Panc1 (cell line): ENCODE measurements at regions not wholly inside any gene's neighbourhood (a gene's known extent, or its start where the extent isn't known, plus 50 kb on each side); places are given as distances from the start of the nearest gene placed in this dataset.

Experiments
- REST ChIP-seq, 2 experiments: IDR thresholded peaks; 2 replicates each; pipeline ENCODE4 v1.6.1; 2011 to 2012; ENCODE audit warnings: low read depth in 2 of 2, control low read depth in 1 of 2, low read length in 1 of 2, mild to moderate bottlenecking in 1 of 2, moderate library complexity in 1 of 2; ENCODE audit not compliant: insufficient read depth in 1 of 2
- TCF7L2 ChIP-seq: IDR thresholded peaks from 2 replicates; pipeline ENCODE4 v1.6.1; 2011; ENCODE audit warnings: mild to moderate bottlenecking, low read depth, low read length, inconsistent platforms
- TF ChIP-seq, protein P1 (sequence below): fragments of 450-650 bp; IDR thresholded peaks from 2 replicates; pipeline ENCODE4 v1.5.1; 2017; ENCODE audit warnings: mild to moderate bottlenecking

DNA sequence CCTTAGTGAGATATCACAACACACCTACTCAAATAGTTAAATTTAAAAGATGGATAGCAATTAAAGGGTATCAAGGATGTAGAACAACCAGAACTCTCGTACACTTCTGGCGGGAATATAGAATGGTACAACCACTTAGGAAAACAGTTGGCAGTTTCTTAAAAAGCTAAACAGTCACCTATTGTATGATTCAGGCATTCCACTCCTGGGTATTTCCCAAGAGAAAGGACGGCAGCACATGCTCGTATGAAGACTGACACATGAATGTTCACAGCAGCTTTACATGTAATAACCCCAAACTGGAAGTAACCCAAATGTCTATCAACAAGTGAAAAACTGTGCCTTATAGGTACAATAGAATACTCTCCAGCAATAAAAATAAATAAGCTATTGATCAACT, 465.2 kb downstream of the VRK1 start:
- TF ChIP-seq, protein P1, sequence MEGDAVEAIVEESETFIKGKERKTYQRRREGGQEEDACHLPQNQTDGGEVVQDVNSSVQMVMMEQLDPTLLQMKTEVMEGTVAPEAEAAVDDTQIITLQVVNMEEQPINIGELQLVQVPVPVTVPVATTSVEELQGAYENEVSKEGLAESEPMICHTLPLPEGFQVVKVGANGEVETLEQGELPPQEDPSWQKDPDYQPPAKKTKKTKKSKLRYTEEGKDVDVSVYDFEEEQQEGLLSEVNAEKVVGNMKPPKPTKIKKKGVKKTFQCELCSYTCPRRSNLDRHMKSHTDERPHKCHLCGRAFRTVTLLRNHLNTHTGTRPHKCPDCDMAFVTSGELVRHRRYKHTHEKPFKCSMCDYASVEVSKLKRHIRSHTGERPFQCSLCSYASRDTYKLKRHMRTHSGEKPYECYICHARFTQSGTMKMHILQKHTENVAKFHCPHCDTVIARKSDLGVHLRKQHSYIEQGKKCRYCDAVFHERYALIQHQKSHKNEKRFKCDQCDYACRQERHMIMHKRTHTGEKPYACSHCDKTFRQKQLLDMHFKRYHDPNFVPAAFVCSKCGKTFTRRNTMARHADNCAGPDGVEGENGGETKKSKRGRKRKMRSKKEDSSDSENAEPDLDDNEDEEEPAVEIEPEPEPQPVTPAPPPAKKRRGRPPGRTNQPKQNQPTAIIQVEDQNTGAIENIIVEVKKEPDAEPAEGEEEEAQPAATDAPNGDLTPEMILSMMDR = no peak
- TF ChIP-seq REST (IDR thresholded peaks at IDR 0.05; ENCODE audit: insufficient read depth in 1 of 2, low read depth in 2 of 2, low read length in 1 of 2) (no peak), TCF7L2 (no peak)
